SK-N-MC (cell line): ENCODE measurements at regions not wholly inside any gene's neighbourhood (a gene's known extent, or its start where the extent isn't known, plus 50 kb on each side); places are given as distances from the start of the nearest gene placed in this dataset.

Source experiments
- DNase-seq: peaks from one replicate; pipeline ENCODE4 v3.0.0-alpha.2; 2011; ENCODE audit warnings: low read depth, low spot score
- H3K27ac ChIP-seq: fragments of 200-600 bp; sonication (generic); 2 replicates; pipeline ENCODE4 v1.5.1; 2016; ENCODE audit warnings: mixed run types
- H3K36me3 ChIP-seq: fragments of 200-600 bp; sonication (generic); 2 replicates; pipeline ENCODE4 v1.6.1; 2017; ENCODE audit warnings: antibody characterized with exemption, low read length, mixed read lengths; ENCODE audit not compliant: insufficient read depth
- H3K4me3 ChIP-seq: fragments of 200-600 bp; sonication (generic); 2 replicates; pipeline ENCODE4 v1.5.1; 2016
- H3K9ac ChIP-seq: fragments of 200-600 bp; sonication (generic); 2 replicates; pipeline ENCODE4 v1.8.0; 2017; ENCODE audit warnings: mixed run types, mixed read lengths; ENCODE audit not compliant: insufficient read length
- H3K9me3 ChIP-seq: fragments of 200-600 bp; sonication (generic); 2 replicates; pipeline ENCODE4 v1.6.1; 2017; ENCODE audit warnings: low read depth, mild to moderate bottlenecking, antibody characterized with exemption, low read length, moderate library complexity, mixed read lengths
- EZH2 ChIP-seq: fragments of 200-600 bp; sonication (generic); IDR thresholded peaks from one replicate; pipeline ENCODE4 v1.6.1; 2017; ENCODE audit warnings: antibody characterized with exemption
- FOXP2 ChIP-seq: optimal IDR thresholded peaks from 2 replicates; pipeline ENCODE3; 2011; ENCODE audit warnings: mild to moderate bottlenecking, moderate library complexity; ENCODE audit not compliant: insufficient read depth; ENCODE audit errors: extremely low read length, control extremely low read depth
- POLR2AphosphoS5 ChIP-seq: IDR thresholded peaks from 2 replicates; pipeline ENCODE4 v1.6.1; 2012; ENCODE audit warnings: mild to moderate bottlenecking, low read depth, low read length, borderline replicate concordance

DNA sequence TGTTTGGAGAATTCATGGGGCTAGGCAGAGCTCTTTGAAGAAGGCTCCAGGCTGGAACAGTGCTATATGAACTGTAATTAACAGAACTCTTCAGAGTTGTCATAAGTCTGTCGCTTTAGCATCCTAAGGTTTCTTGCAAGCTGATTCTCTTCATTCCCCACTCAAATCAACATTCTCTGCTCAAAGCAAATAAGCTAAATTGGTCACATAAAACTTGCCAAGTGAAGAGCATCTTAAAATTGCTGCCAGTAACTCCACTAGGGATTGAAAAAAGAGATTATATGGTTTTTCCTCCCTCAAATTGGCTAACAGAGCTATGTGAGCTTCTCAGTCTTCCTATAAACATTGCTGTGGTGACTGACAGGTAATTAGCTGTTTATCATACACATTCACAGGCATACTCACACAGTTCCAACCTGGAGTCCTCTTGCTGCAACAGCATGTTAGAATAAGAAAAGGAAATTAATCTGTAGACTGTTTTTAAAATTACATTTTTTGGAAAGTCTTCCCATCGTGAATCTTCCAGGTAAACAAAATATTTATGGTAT is 298.5 kb upstream of the ATP10B start:
- Histone ChIP-seq H3K27ac (no peak overlapping the region), H3K9ac (no peak overlapping the region), H3K9me3 (no peaks in the 10 kb centered on the region), H3K4me3 (no peak overlapping the region), H3K36me3 (no peaks in the 10 kb centered on the region)
- no peak for DNase-seq
- TF ChIP-seq EZH2 (no peak), POLR2AphosphoS5 (no peak), FOXP2 (no peak)

DNA sequence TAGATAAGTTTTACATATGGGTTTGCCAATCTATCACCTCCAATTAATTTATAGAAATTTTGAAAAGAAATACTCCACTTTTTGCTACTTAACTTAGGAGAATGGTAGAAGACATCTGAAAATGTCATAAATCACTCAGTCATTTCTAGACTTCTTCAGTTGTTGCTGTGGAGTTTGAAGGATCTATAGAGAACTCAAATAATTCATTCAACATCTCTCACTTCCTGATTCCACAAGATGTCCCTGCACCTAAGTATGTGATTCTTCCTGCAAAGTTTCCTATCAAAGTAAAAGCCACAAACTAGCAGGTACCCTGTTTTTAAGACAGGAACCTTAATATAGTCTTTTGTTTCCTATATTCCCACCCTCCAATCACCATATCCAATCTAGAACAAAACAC is 297.1 kb upstream of the ATP10B start:
- Histone ChIP-seq H3K4me3 (no peak overlapping the region), H3K27ac (no peak overlapping the region), H3K36me3 (no peaks in the 10 kb centered on the region), H3K9ac (no peak overlapping the region), H3K9me3 (no peaks in the 10 kb centered on the region)
- no peak for DNase-seq
- no peak for TF ChIP-seq POLR2AphosphoS5
- TF ChIP-seq EZH2, result no peak
- TF ChIP-seq FOXP2, result no peak

DNA sequence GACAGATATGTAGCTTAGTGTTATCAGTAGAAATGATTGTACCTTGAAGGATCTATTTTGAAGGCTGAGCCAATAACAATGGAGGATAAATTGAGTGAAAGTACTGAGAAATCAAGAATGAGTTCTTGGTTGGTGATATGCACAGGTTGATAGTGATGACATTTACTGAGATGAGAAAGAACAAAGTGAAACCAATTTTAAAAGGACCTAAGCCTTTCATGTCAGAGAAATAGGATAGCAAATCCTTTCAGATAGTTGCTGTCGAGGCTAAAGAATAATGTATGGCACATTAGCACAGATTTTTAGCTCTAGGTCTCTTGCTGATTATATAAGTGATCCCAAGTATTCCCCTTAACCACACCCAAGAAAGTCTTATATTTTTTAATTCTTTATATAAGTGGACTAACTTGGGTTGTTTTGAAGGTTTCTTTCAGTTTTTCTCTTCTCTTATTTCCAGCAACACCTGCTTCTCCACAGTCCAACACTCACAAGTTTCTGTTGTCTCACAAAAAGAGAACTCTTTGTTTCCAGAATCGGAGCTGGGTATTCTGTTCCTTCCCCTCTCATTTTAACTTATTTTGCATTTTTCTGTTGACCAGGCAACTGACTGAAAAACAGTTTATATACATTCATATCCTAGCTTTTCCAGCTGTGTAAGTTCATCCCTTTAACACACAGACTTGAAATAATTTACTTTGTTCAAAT is 286.9 kb upstream of the ATP10B start:
- H3K27ac ChIP-seq, result no peak overlapping the region
- TF ChIP-seq EZH2, result no peak
- no peak overlapping the region for H3K4me3 ChIP-seq
- H3K9me3 ChIP-seq, result no peaks in the 10 kb centered on the region
- no peak for DNase-seq
- H3K9ac ChIP-seq, result no peak overlapping the region
- no peaks in the 10 kb centered on the region for H3K36me3 ChIP-seq

DNA sequence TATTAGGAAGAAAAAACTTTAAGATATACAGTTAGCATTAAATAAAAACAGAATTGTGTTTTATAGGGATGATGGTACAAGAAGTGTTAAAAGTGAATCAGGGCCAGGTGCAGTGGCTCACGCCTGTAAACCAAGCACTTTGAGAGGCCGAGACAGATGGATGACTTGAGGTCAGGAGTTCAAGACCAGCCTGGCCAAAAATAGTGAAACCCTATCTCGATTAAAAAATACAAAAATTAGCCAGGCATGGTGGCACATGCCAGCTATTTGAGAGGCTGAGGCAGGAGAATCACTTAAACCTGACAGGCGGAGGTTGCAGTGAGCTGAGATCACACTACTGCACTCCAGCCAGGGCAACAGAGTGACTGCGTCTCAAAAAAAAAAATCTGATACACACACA is 282.9 kb upstream of the ATP10B start:
- no peak for TF ChIP-seq EZH2
- TF ChIP-seq FOXP2, result no peak
- no peak for TF ChIP-seq POLR2AphosphoS5
- Histone ChIP-seq H3K9me3 (no peaks in the 10 kb centered on the region), H3K4me3 (no peak overlapping the region), H3K9ac (no peak overlapping the region), H3K36me3 (no peaks in the 10 kb centered on the region), H3K27ac (no peak overlapping the region)
- DNase-seq, result no peak

DNA sequence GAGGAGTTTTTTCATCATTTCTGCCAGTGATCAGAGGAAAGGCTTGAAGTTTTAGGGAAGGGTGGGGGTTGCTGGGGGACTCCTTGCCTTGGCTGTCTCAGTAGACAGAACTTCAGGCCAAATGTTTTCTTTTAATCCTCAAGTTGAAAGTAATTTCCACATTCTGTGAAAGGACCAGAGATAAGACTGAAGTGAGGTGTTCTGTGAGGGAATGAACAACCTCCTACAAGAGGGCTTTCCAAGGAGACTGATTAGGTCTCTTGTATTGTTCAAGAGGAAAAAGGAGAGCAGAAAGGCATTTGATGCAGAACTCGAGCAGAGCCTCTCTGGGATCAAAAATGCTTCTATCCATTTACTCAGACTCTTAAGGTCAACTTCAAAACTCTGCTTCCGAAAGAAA is 282.1 kb upstream of the ATP10B start:
- no peaks in the 10 kb centered on the region for H3K9me3 ChIP-seq
- no peak for TF ChIP-seq FOXP2
- TF ChIP-seq POLR2AphosphoS5, result no peak
- TF ChIP-seq EZH2, result no peak

DNA sequence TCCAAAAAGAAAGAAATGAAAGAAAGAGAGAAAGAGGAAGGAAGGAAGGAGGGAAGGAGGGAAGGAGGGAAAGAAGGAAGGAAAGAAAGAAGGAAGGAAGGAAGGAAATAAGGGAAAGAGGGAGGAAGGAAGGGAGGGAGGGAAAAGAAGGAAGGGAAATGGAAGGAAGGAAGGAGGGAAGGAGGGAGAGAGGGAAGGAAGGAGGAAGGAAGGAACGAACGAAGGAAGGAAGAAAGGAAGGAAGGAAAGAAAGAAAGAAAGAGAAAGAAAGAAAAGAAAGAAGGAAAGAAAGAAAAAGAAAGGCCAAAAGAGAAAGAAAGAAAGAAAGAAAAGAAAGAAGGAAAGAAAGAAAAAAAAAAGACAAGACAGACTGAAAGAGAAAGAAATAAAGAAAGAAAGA is 263.9 kb upstream of the ATP10B start:
- no peaks in the 10 kb centered on the region for H3K9me3 ChIP-seq
- no peaks in the 10 kb centered on the region for H3K36me3 ChIP-seq
- H3K27ac ChIP-seq, result no peak overlapping the region
- no peak overlapping the region for H3K9ac ChIP-seq
- TF ChIP-seq EZH2, result no peak
- TF ChIP-seq POLR2AphosphoS5, result no peak
- TF ChIP-seq FOXP2, result no peak
- no peak for DNase-seq
- no peak overlapping the region for H3K4me3 ChIP-seq

More for the DNA sequence above, 282.1 kb upstream of the ATP10B start:
- Histone ChIP-seq H3K4me3 (no peak overlapping the region), H3K27ac (no peak overlapping the region), H3K36me3 (no peaks in the 10 kb centered on the region), H3K9ac (no peak overlapping the region)
- DNase-seq, result no peak

DNA sequence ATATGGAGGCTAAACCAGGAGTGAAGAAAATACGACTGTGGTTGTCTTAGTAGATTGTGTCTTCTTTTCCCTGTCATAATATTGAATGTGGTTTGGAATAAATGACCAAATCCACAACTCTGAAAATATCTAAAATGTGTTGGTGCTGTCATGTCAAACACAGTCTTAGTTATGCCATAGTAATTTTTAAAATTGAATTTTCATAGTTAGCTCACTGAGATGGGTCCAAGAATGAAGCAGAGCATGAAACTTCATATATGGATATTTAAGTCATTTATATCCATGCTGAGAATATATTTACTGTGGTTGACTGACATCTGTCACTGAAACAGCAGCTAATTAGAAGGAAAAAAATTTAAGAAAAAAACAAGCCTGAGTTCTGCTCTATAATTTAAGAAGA is 260.4 kb upstream of the ATP10B start:
- no peak for TF ChIP-seq EZH2
- no peak for TF ChIP-seq POLR2AphosphoS5
- no peak for TF ChIP-seq FOXP2

DNA sequence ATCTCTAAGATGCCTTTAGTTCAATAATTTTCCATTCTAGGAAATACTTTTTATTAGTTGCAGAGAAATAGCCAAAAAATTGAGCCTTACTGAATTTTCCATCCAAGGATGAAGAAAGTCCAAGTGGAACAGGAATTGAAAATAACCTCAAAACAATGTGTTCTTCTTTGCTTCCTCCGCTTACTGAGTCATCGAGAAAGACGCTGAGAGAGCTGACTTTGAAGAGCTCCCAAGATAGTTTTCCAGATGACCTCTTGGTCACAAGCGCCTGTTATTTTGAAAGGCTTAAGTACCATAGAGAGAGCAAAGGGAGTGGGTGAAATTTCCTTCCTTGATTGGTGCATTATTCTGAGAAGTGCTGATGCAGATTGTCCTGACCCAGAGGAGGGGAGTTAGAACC is 253.5 kb upstream of the ATP10B start:
- H3K36me3 ChIP-seq, result no peaks in the 10 kb centered on the region
- no peaks in the 10 kb centered on the region for H3K9me3 ChIP-seq
- no peak overlapping the region for H3K4me3 ChIP-seq
- no peak for TF ChIP-seq EZH2
- TF ChIP-seq POLR2AphosphoS5, result no peak
- no peak for TF ChIP-seq FOXP2
- no peak overlapping the region for H3K9ac ChIP-seq
- DNase-seq, result no peak
- H3K27ac ChIP-seq, result no peak overlapping the region

More for the DNA sequence above, 260.4 kb upstream of the ATP10B start:
- H3K36me3 ChIP-seq, result no peaks in the 10 kb centered on the region
- H3K27ac ChIP-seq, result no peak overlapping the region
- H3K4me3 ChIP-seq, result no peak overlapping the region
- no peak overlapping the region for H3K9ac ChIP-seq
- H3K9me3 ChIP-seq, result no peaks in the 10 kb centered on the region
- no peak for DNase-seq

DNA sequence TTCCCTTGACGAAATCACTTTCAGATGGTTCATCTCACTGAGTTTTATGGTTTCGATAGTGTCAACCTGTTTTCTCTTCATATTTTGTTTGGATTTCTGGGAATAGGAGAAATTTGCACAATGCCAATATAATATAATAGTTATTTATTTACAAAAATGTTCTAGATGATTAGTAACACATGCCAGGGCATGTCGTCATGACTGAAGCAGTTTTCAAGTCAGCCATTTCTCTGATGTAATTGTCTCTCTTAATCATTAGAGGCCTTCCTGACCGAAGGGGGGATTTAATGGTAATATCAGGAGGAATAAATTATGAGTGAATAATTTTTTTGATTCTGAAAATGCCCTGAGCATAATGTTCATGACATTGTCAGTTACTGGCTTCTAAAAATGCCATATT is 246.5 kb upstream of the ATP10B start:
- H3K9me3 ChIP-seq, result no peaks in the 10 kb centered on the region
- H3K27ac ChIP-seq, result no peak overlapping the region
- H3K4me3 ChIP-seq, result no peak overlapping the region
- no peak overlapping the region for H3K9ac ChIP-seq
- DNase-seq, result no peak
- H3K36me3 ChIP-seq, result no peaks in the 10 kb centered on the region
- TF ChIP-seq EZH2, result no peak
- TF ChIP-seq FOXP2, result no peak
- TF ChIP-seq POLR2AphosphoS5, result no peak
